Posterior cingulate gyrus (tissue), 11 donors: ENCODE measurements at regions not wholly inside any gene's neighbourhood (a gene's known extent, or its start where the extent isn't known, plus 50 kb on each side); places are given as distances from the start of the nearest gene placed in this dataset.
"Not testable (repeated sequence)": the region's sequence is repeated elsewhere in the genome, so short reads cannot be mapped to it uniquely, and the experiment has no call there.

Experiments
- DNase-seq, 10 donors: peaks; one replicate each; pipeline versions ENCODE4 v3.0.0 to v3.0.0-alpha.2; 2020 to 2021; ENCODE audit warnings: mixed read lengths in 3 of 10
- intact Hi-C: fragments of 100-400 bp; cut with DNase I; formaldehyde crosslinking; loops from one replicate; pipeline ENCODE4 v1.15.1; 2023

- intact Hi-C loops = no loop called here
These were observed 262.5 kb upstream of the CHD1 start for GRCh38 chr5:99191206-99191745.

GRCh38 chr5:99187611-99188010 lies 258.8 kb upstream of the CHD1 start:
- intact Hi-C loops = no loop called here
- no peak for DNase-seq

More at GRCh38 chr5:99191206-99191745, 262.5 kb upstream of the CHD1 start:
- DNase-seq = no peak

GRCh38 chr5:99179206-99179605 lies 250.4 kb upstream of the CHD1 start:
- intact Hi-C loops = no loop called here
- no peak for DNase-seq

GRCh38 chr5:99177796-99178195 lies 249.0 kb upstream of the CHD1 start:
- intact Hi-C loops = no loop called here

GRCh38 chr5:99176186-99176585 lies 247.4 kb upstream of the CHD1 start:
- intact Hi-C loops = no loop called here
- DNase-seq = no peak

More at GRCh38 chr5:99177796-99178195, 249.0 kb upstream of the CHD1 start:
- DNase-seq = no peak

GRCh38 chr5:99169309-99169708 lies 240.5 kb upstream of the CHD1 start:
- DNase-seq = no peak
- intact Hi-C loops = no loop called here

GRCh38 chr5:99161538-99161937 lies 232.7 kb upstream of the CHD1 start:
- intact Hi-C loops, DNase-seq: not testable (repeated sequence)

- DNase-seq = no peak
- intact Hi-C loops = no loop called here
These were observed 227.9 kb upstream of the CHD1 start for GRCh38 chr5:99156688-99157087.

GRCh38 chr5:99143283-99143795 lies 214.5 kb upstream of the CHD1 start:
- DNase-seq, intact Hi-C loops: not testable (repeated sequence)

- intact Hi-C loops = no loop called here
- peak in 1 of 10 donors; percentile 40 for DNase-seq
These were observed 212.8 kb upstream of the CHD1 start for GRCh38 chr5:99141534-99142128.

GRCh38 chr5:99138911-99139310 lies 210.1 kb upstream of the CHD1 start:
- DNase-seq = peak in 3 of 10 donors; percentile 32 to 54 (median 43)
- intact Hi-C loops = no loop called here

- intact Hi-C loops = no loop called here
- no peak for DNase-seq
These were observed 205.1 kb upstream of the CHD1 start for GRCh38 chr5:99133921-99134320.

- no peak for DNase-seq
- intact Hi-C loops = no loop called here
These were observed 201.1 kb upstream of the CHD1 start for GRCh38 chr5:99129768-99130501.

GRCh38 chr5:99122976-99123375 lies 194.2 kb upstream of the CHD1 start:
- intact Hi-C loops = no loop called here

GRCh38 chr5:99119326-99119725 lies 190.5 kb upstream of the CHD1 start:
- intact Hi-C loops = no loop called here
- DNase-seq = no peak

More at GRCh38 chr5:99122976-99123375, 194.2 kb upstream of the CHD1 start:
- DNase-seq = no peak

GRCh38 chr5:99116526-99116925 lies 187.7 kb upstream of the CHD1 start:
- intact Hi-C loops = no loop called here
- no peak for DNase-seq

- DNase-seq = no peak
- intact Hi-C loops = no loop called here
These were observed 181.1 kb upstream of the CHD1 start for GRCh38 chr5:99109894-99110293.

- intact Hi-C loops = no loop called here
- no peak for DNase-seq
These were observed 176.4 kb upstream of the CHD1 start for GRCh38 chr5:99105216-99105615.

- no peak for DNase-seq
- intact Hi-C loops = no loop called here
These were observed 175.8 kb upstream of the CHD1 start for GRCh38 chr5:99104538-99105132.

- intact Hi-C loops = no loop called here
- no peak for DNase-seq
These were observed 173.4 kb upstream of the CHD1 start for GRCh38 chr5:99102073-99102697.

GRCh38 chr5:99099691-99100090 lies 170.9 kb upstream of the CHD1 start:
- no peak for DNase-seq
- intact Hi-C loops = no loop called here
